ENCODE measurements at regions not wholly inside any gene's neighbourhood (a gene's known extent, or its start where the extent isn't known, plus 50 kb on each side); places are given as distances from the start of the nearest gene placed in this dataset.

GRCh38 chr10:29962166-29962850 lies 97.1 kb downstream of the JCAD start:
- no peak for DNase-seq (ENCODE audit: low read depth)

- DNase-seq (ENCODE audit: low read depth): no peak
These were observed 98.0 kb downstream of the JCAD start for GRCh38 chr10:29961351-29961750.

GRCh38 chr10:29960261-29960660 lies 99.1 kb downstream of the JCAD start:
- no peak for DNase-seq (ENCODE audit: low read depth)

DNA sequence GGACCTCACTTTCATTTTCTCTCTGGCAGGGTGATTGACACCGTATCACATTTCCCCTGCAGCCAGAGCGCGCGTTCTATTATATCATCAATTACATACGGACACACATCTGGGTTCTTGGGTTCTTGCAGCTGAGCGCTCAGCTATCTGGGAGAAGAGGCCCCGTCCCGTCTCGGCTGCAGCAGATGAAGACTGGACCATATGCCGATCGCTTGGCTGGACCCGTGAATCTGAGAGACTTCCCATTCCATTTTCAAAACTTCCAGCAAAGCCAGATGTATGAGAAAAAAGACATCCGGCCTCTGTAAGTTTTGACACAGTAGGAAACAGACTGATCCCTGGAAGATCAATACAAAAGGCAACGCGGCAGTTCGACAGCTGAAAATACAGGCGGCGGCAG lies 99.8 kb downstream of the JCAD start:
- no peak for DNase-seq (ENCODE audit: low read depth)

DNA sequence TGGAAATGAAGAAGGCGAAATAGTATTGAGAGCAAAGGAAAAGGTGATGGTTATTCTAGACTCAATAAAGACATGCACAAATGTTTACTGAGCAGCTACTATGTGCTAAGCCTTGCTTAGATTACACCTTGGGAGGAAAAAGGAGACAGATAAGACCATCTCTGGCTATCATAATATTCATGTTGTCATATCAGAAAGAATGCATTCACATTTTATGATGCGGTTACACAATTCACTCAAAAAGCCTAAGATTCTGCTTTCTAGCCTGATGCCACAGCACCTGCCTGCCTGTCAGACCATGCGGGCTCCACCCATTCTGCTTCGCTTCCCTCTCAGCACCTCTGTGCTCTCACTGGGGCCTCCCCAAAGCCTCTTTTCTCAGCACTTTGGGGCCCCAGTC lies 100.9 kb downstream of the JCAD start:
- DNase-seq (ENCODE audit: low read depth): no peak

DNA sequence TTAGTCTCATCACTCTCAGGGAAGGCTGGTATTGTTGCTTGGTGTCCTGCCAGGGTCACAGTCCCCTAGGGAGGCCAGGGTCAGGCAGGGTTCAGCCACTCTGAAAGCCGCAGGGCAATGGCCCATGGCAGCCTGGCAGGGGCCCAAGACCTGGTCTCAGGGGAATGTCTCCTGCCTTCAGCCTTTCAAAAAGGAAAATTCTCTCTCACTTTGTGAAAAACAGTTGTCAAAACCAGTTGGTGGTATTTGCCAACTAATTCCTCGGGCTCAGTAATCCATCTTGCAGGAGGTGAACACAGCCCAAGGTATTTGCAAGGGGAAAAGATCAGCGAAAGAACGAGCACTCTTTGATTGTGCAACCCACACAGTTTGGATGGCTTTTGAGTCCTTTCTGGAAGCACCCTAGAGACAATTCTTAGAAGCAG lies 101.5 kb downstream of the JCAD start:
- DNase-seq (ENCODE audit: low read depth): no peak

- no peak for DNase-seq (ENCODE audit: low read depth)
These were observed 102.2 kb downstream of the JCAD start for GRCh38 chr10:29957236-29957635.

GRCh38 chr10:29956335-29956924 lies 103.0 kb downstream of the JCAD start:
- no peak for DNase-seq (ENCODE audit: low read depth)

DNA sequence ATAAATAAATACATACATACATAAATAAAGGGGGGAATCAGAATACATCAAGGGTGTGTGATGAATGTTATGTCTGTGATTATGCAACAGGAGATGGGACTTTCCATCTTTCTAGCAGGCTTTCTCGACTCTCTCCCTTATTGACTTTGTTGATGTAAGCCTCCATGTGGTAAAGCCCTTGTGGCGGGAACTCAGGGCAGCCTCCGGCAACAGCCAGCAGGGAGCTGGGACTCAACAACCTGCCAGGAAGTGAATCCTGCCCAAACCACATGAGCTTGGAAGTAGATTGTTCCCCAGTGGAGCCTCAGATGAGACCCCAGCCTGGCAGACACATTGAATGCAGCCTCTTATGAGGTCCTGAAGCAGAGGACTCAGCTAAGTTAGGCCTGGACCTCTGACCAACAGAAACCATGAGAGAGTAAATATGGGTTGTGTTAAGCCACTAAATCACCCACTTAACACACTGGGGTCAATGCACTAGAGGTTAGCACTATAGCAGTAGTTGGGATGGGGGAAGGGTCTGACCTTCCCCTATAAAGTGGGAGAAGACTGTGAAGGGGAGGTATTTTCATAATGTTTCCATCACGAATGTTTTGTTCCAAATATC lies 104.0 kb downstream of the JCAD start:
- no peak for DNase-seq (ENCODE audit: low read depth)

DNA sequence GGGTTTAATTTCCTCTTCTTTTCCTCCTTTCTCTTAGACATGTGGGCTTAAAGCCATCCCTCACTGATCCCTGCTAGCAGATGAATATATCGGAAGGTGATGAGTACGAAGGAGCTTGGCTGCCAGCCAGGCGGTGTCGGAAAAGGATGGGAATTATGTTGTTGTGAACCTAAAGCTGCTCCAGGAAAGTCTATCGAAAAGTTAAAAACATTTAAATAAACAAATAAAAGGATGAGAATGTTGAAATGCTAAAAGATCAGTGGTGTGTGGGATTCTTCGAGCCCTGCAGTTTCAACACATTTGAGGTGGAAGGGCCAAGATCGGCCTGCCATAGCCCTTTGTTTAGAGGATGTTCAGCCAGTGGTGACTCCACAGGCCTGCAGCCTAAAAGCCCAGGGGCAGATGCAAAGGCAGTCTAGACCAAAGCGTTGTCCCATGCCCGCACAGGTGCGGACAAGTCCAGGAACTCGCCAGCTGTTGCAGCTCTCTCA lies 107.9 kb downstream of the JCAD start:
- DNase-seq (ENCODE audit: low read depth): no peak

GRCh38 chr10:29950391-29950790 lies 109.0 kb downstream of the JCAD start:
- DNase-seq (ENCODE audit: low read depth): no peak

- DNase-seq (ENCODE audit: low read depth): no peak
These were observed 109.9 kb downstream of the JCAD start for GRCh38 chr10:29949411-29950011.

GRCh38 chr10:29948881-29949355 lies 110.5 kb downstream of the JCAD start:
- no peak for DNase-seq (ENCODE audit: low read depth)

GRCh38 chr10:29947701-29948060 lies 111.7 kb downstream of the JCAD start:
- DNase-seq (ENCODE audit: low read depth): no peak

DNA sequence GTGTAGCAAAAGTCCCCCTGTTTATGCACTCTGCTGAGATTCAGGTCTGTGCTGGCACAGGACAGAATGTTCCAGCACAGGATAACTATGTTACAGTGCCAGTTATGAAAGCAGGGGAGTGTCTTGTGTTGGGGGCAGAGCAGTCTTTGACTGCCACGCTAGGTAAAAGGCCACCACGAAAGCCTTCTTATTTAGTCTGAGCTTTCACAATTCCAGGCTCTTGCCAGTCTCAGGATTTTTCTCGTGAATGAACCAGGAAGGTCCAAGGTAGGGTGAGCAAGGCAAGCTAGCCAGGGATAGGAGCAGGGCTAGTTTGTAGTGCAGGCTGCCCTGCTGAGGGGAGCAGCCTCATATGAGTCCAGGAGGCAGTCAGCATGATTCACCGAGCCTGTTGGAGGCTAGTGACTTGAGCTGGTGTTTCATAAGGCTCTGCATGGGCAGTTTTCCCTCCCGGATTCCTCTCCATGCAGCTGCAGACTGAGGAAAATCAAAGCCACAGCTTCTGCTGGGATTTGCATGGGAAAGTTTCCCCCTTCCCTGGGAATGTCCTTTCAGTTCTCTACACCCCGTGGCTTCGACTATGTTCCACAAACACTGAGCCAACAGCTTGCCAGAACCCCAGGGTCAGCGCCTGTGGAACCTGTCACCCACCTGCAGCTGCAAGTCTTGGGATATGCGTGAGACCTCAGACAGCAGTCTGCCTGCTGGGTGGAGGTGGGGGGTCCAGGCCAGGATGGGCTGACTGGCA lies 112.3 kb downstream of the JCAD start:
- no peak for DNase-seq (ENCODE audit: low read depth)

DNA sequence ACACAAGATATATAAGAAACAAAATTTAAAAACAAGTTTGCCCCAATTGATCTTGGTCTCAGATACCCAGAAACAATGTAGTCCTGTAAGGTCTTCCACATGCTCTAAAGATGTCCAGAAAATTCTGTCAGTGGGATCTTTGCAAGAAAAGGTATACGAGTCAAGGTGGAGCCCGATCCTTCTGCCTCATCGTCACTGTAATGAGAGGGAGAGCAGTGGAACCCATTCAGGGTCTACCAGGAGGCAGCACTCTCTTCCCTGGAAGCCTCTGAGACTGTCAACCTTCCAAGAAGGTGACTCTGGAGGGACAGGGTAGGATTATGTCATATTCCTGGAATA lies 112.8 kb downstream of the JCAD start:
- no peak for DNase-seq (ENCODE audit: low read depth)

GRCh38 chr10:29941476-29941875 lies 117.9 kb downstream of the JCAD start:
- no peak for DNase-seq (ENCODE audit: low read depth)

GRCh38 chr10:29932991-29933390 lies 126.4 kb downstream of the JCAD start:
- no peak for DNase-seq (ENCODE audit: low read depth)

GRCh38 chr10:29931833-29932232 lies 127.6 kb downstream of the JCAD start:
- DNase-seq (ENCODE audit: low read depth): no peak

DNA sequence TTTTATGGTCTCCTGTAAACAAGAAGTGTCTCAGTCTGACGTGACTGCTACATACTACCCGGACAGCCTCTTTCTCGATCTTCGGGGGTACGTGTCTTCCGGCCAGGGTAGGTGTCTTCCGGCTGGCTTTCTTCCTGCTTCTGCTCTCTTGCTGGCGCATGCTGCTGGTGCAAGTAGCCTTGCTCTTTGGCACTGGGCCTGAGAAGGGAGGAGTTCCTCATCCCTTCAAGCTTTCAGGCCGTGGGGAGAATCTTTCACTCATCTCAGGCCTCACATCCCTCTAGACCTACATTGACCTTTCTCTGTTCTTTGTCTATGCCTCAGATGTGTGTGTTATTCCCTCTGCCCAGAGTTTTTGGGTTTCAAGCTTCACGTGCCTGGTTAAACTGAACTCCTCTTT lies 130.4 kb downstream of the JCAD start:
- no peak for DNase-seq (ENCODE audit: low read depth)

- no peak for DNase-seq (ENCODE audit: low read depth)
These were observed 132.7 kb downstream of the JCAD start for GRCh38 chr10:29926693-29927048.
